AG04450 (cell line): ENCODE measurements at regions not wholly inside any gene's neighbourhood (a gene's known extent, or its start where the extent isn't known, plus 50 kb on each side); places are given as distances from the start of the nearest gene placed in this dataset.

ENCODE experiments used
- CTCF ChIA-PET: fragments of 300-600, 350-600 bp; formaldehyde crosslinking; extraction: SDS; loops from one replicate; lab custom pipeline; 2022; ENCODE audit warnings: antibody characterized with exemption, inconsistent platforms; lab: Charles Lee
- POLR2A ChIA-PET: fragments of 350-600 bp; formaldehyde crosslinking; extraction: SDS; loops from one replicate; lab custom pipeline; 2021; ENCODE audit warnings: antibody characterized with exemption, inconsistent platforms; lab: Yijun Ruan, JAX
- DNase-seq: peaks from one replicate; pipeline ENCODE4 v3.0.0-alpha.2; 2011; ENCODE audit warnings: low read depth, low spot score
- H3K27ac ChIP-seq: one replicate; pipeline ENCODE4 v1.5.1; 2012; ENCODE audit warnings: low read depth, low read length, control low read depth
- H3K27me3 ChIP-seq: one replicate; pipeline ENCODE4 v1.6.0; 2012; ENCODE audit warnings: low read length; ENCODE audit not compliant: control insufficient read depth, insufficient read depth
- H3K4me3 ChIP-seq: 2 replicates; pipeline ENCODE4 v1.5.1; 2011; ENCODE audit warnings: mild to moderate bottlenecking, low read depth, low read length, control low read depth
- H3K9me3 ChIP-seq: 2 replicates; pipeline ENCODE4 v1.5.1; 2012; ENCODE audit warnings: low read length; ENCODE audit not compliant: control insufficient read depth, insufficient read depth
- CTCF ChIP-seq: IDR thresholded peaks from 2 replicates; pipeline ENCODE4 v1.5.1; 2011; ENCODE audit warnings: low read depth, low read length, control low read depth, inconsistent platforms

DNA sequence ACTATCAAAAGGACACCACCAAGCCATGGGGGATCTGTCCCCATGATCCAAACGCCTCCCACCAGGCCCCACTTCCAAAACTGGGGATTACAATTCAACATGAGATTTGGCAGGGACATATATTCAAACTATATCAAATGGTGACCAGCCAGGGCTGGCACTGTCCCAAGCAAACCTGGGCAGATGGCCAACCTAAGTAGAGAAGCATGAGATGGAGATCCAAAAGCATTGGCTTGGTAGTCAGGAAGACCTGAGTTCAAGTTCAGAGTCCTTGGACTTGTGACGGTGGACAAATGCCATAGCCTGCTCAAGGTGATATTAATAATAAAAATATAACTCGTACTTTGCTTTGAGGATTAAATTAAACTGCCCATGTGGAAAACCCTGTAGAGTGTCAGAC lies 79.2 kb upstream of the HS3ST1 start:
- POLR2A ChIA-PET = no interaction called here
- Histone ChIP-seq H3K27ac (no peak overlapping the region), H3K4me3 (no peak overlapping the region), H3K27me3 (no peaks in the 10 kb centered on the region), H3K9me3 (no peaks in the 10 kb centered on the region)
- DNase-seq = no peak
- CTCF ChIA-PET = no interaction called here
- TF ChIP-seq CTCF = no peak

DNA sequence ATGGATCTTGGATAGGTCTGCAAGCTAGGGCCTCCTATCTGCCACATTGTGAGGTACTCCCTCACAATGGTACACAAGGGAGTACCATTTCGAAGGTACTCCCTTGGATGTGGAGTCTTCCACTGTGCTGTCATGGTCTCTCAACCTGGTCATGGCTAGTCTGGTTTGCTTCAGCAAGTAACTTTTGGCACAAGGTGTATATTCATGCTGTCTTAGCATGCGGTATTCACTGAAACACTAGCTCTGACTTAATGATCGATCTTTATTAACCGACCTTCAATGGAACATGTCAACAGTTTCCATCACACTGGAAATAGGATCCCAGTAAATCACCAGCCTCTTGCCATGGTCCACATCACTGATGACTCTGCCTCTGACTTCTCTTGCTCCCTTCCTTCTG lies 77.5 kb upstream of the HS3ST1 start:
- H3K27me3 ChIP-seq = no peaks in the 10 kb centered on the region
- CTCF ChIA-PET = no interaction called here
- no peak overlapping the region for H3K27ac ChIP-seq
- no peak for DNase-seq
- POLR2A ChIA-PET = no interaction called here
- H3K9me3 ChIP-seq = no peaks in the 10 kb centered on the region
- no peak for TF ChIP-seq CTCF
- H3K4me3 ChIP-seq = no peak overlapping the region

GRCh38 chr4:11505221-11505971 lies 76.7 kb upstream of the HS3ST1 start:
- DNase-seq = no peak
- no peak for TF ChIP-seq CTCF
- POLR2A ChIA-PET = no interaction called here

GRCh38 chr4:11503166-11503565 lies 74.5 kb upstream of the HS3ST1 start:
- H3K27me3 ChIP-seq = peaks cover under 1% of the 10 kb centered on the region
- no peak for TF ChIP-seq CTCF
- H3K9me3 ChIP-seq = no peaks in the 10 kb centered on the region
- POLR2A ChIA-PET = no interaction called here
- DNase-seq = no peak
- no peak overlapping the region for H3K27ac ChIP-seq
- CTCF ChIA-PET = no interaction called here
- H3K4me3 ChIP-seq = no peak overlapping the region

More at GRCh38 chr4:11505221-11505971, 76.7 kb upstream of the HS3ST1 start:
- H3K27me3 ChIP-seq = no peaks in the 10 kb centered on the region
- H3K27ac ChIP-seq = no peak overlapping the region
- no peaks in the 10 kb centered on the region for H3K9me3 ChIP-seq
- H3K4me3 ChIP-seq = no peak overlapping the region
- CTCF ChIA-PET = interaction anchor here (0.6 kb wide), 1 partner anchor 956 kb away, joined by 3 read pairs; no protein-coding TSS in a partner anchor

DNA sequence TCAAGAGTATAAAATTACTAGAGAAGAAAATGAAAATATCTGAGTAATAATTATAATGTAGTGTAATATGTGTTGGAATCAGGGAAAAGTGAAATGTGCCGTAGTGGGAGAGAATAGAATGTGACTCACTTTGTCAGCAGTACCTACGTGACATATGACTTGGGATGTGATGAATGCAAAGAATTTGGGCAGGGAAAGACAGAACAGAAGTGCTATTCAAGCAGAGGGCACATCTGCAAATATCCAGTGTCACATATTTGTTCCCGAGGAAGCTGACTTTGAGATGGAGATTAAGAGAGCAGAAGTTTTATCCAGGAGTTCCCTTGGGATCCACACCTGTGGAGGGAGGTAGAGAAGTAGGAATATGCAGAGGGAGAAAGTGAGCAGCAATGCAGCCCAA lies 69.3 kb upstream of the HS3ST1 start:
- POLR2A ChIA-PET = no interaction called here
- Histone ChIP-seq H3K4me3 (no peak overlapping the region), H3K27ac (no peak overlapping the region), H3K27me3 (peaks cover 3% of the 10 kb centered on the region), H3K9me3 (no peaks in the 10 kb centered on the region; the same call in 1 of the 2 replicates)
- TF ChIP-seq CTCF = no peak
- no peak for DNase-seq
- CTCF ChIA-PET = no interaction called here
